SK-N-SH (cell line): ENCODE measurements at regions not wholly inside any gene's neighbourhood (a gene's known extent, or its start where the extent isn't known, plus 50 kb on each side); places are given as distances from the start of the nearest gene placed in this dataset.

Experiments used
- CTCF ChIA-PET: fragments of 300-600, 350-600 bp; formaldehyde crosslinking; extraction: SDS; loops from one replicate; lab custom pipeline; 2021; lab: Yijun Ruan, JAX
- POLR2A ChIA-PET: fragments of 350-600 bp; sonication (Branson Sonifier 250); formaldehyde crosslinking; extraction: SDS; loops from one replicate; lab custom pipeline; 2020; ENCODE audit warnings: antibody characterized with exemption, inconsistent platforms; lab: Yijun Ruan, JAX
- DNase-seq: peaks from one replicate; pipeline ENCODE4 v3.0.0; 2012
- H2AFZ ChIP-seq: fragments of 200-600 bp; sonication (generic); 2 replicates; pipeline ENCODE4 v1.8.1; 2016; ENCODE audit warnings: antibody characterized with exemption, mild to moderate bottlenecking, low read depth
- H3F3A ChIP-seq: fragments of 200-600 bp; sonication (generic); replicated peaks from 2 replicates; pipeline ENCODE3; 2016; ENCODE audit warnings: antibody characterized with exemption, mild to moderate bottlenecking; ENCODE audit not compliant: insufficient read depth
- H3K27ac ChIP-seq, 2 experiments: fragments of 200-500 bp in 1 of 2; fragments of 200-600 bp in 1 of 2; sonication (Bioruptor generic) in 1 of 2; sonication (generic), shearing (Covaris generic) in 1 of 2; 2 replicates each; pipeline versions ENCODE4 v1.5.1 to v1.6.1; 2014 to 2016; ENCODE audit warnings: low read depth in 2 of 2, inconsistent platforms in 1 of 2, low read length in 1 of 2, mild to moderate bottlenecking in 1 of 2, mixed read lengths in 1 of 2
- H3K27me3 ChIP-seq: fragments of 200-600 bp; sonication (generic), shearing (Covaris generic); 2 replicates; pipeline ENCODE4 v1.6.1; 2016; ENCODE audit warnings: mixed run types; ENCODE audit not compliant: insufficient read depth
- H3K36me3 ChIP-seq, 2 experiments: fragments of 200-500 bp in 1 of 2; fragments of 200-600 bp in 1 of 2; sonication (Bioruptor generic) in 1 of 2; sonication (generic) in 1 of 2; replicated peaks in 1 of 2; 2 replicates each; pipeline versions ENCODE3 to v1.5.1; 2014 to 2016; ENCODE audit warnings: low read length in 1 of 2, mild to moderate bottlenecking in 1 of 2; ENCODE audit not compliant: insufficient read depth in 2 of 2, control insufficient read depth in 1 of 2
- H3K4me1 ChIP-seq, 2 experiments: fragments of 200-500 bp in 1 of 2; fragments of 200-600 bp in 1 of 2; sonication (Bioruptor generic) in 1 of 2; sonication (generic), shearing (Covaris generic) in 1 of 2; 2 replicates each; pipeline versions ENCODE4 v1.5.1 to v1.6.1; 2014 to 2016; ENCODE audit warnings: low read depth in 1 of 2, low read length in 1 of 2, mixed run types in 1 of 2; ENCODE audit not compliant: insufficient read depth in 2 of 2, control insufficient read depth in 1 of 2
- H3K4me2 ChIP-seq: fragments of 200-600 bp; sonication (generic), shearing (Covaris generic); 2 replicates; pipeline ENCODE4 v1.6.1; 2017; ENCODE audit warnings: mixed run types
- H3K4me3 ChIP-seq, 2 experiments: fragments of 200-500 bp in 1 of 2; fragments of 200-600 bp in 1 of 2; sonication (Bioruptor generic) in 1 of 2; sonication (generic), shearing (Covaris generic) in 1 of 2; 2 replicates each; pipeline versions ENCODE4 v1.5.1 to v1.8.1; 2014 to 2016; ENCODE audit warnings: low read depth in 2 of 2, inconsistent platforms in 1 of 2, low read length in 1 of 2, mild to moderate bottlenecking in 1 of 2, mixed read lengths in 1 of 2, moderate library complexity in 1 of 2
- H3K79me2 ChIP-seq: fragments of 200-600 bp; sonication (generic); 2 replicates; pipeline ENCODE4 v1.8.1; 2017; ENCODE audit warnings: mild to moderate bottlenecking; ENCODE audit not compliant: insufficient read depth
- H3K9ac ChIP-seq: fragments of 200-600 bp; sonication (generic); 2 replicates; pipeline ENCODE4 v1.6.1; 2017; ENCODE audit warnings: mixed run types
- H3K9me2 ChIP-seq: fragments of 200-600 bp; sonication (generic); 2 replicates; pipeline ENCODE4 v1.6.1; 2017; ENCODE audit warnings: mixed run types
- H3K9me3 ChIP-seq: fragments of 200-600 bp; sonication (generic); 2 replicates; pipeline ENCODE4 v1.6.1; 2017; ENCODE audit warnings: mixed run types, mild to moderate bottlenecking, moderate library complexity
- H4K20me1 ChIP-seq: fragments of 200-600 bp; sonication (generic); 2 replicates; pipeline ENCODE4 v1.6.1; 2017; ENCODE audit warnings: mild to moderate bottlenecking, mixed run types; ENCODE audit not compliant: insufficient read depth
- CHD2 ChIP-seq: fragments of 150-350 bp; IDR thresholded peaks from 2 replicates; pipeline ENCODE4 v1.6.1; 2018; ENCODE audit warnings: low read length; ENCODE audit not compliant: partially characterized antibody
- CTCF ChIP-seq: fragments of 200-600 bp; sonication (generic); IDR thresholded peaks from 2 replicates; pipeline ENCODE4 v1.6.1; 2017; ENCODE audit warnings: antibody characterized with exemption, mild to moderate bottlenecking, moderate library complexity
- EP300 ChIP-seq, 2 experiments: IDR thresholded peaks; 2 replicates each; pipeline versions ENCODE4 v1.4.0 to v1.6.1; 2012; ENCODE audit warnings: borderline replicate concordance in 1 of 2, low read depth in 1 of 2, low read length in 1 of 2
- FOSL2 ChIP-seq: IDR thresholded peaks from 2 replicates; pipeline ENCODE4 v1.4.0; 2012; ENCODE audit warnings: low read depth, mild to moderate bottlenecking, moderate library complexity, borderline replicate concordance
- GATA2 ChIP-seq: sonication (generic); formaldehyde crosslinking; IDR thresholded peaks from 2 replicates; pipeline ENCODE4 v1.5.0; 2020; ENCODE audit warnings: mild to moderate bottlenecking, missing genetic modification reagents
- JUND ChIP-seq: IDR thresholded peaks from 2 replicates; pipeline ENCODE4 v1.4.0; 2012
- MAX ChIP-seq: IDR thresholded peaks from 2 replicates; pipeline ENCODE4 v1.4.0; 2012; ENCODE audit warnings: low read depth
- MEF2A ChIP-seq: IDR thresholded peaks from 2 replicates; pipeline ENCODE4 v1.4.0; 2012; ENCODE audit warnings: low read depth, borderline replicate concordance
- MXI1 ChIP-seq: IDR thresholded peaks from 2 replicates; pipeline ENCODE4 v1.6.1; 2012; ENCODE audit warnings: mild to moderate bottlenecking, low read depth, low read length, improper control_type of control experiment
- POLR2AphosphoS5 ChIP-seq: IDR thresholded peaks from 2 replicates; pipeline ENCODE4 v1.6.1; 2012; ENCODE audit warnings: low read depth, low read length
- RAD21 ChIP-seq: IDR thresholded peaks from 2 replicates; pipeline ENCODE4 v1.6.1; 2012; ENCODE audit warnings: mild to moderate bottlenecking, low read length
- RCOR1 ChIP-seq: fragments of 150-350 bp; IDR thresholded peaks from 2 replicates; pipeline ENCODE4 v1.6.1; 2017; ENCODE audit warnings: antibody characterized with exemption, low read length
- RFX5 ChIP-seq: IDR thresholded peaks from 2 replicates; pipeline ENCODE4 v1.6.1; 2012; ENCODE audit warnings: mild to moderate bottlenecking, improper control_type of control experiment, low read length
- RXRA ChIP-seq: IDR thresholded peaks from 2 replicates; pipeline ENCODE4 v1.4.0; 2012; ENCODE audit warnings: low read depth, mild to moderate bottlenecking, borderline replicate concordance
- SIN3A ChIP-seq: IDR thresholded peaks from 2 replicates; pipeline ENCODE4 v1.6.1; 2012; ENCODE audit warnings: low read depth, mild to moderate bottlenecking, low read length, moderate library complexity, borderline replicate concordance
- SMC3 ChIP-seq: IDR thresholded peaks from 2 replicates; pipeline ENCODE4 v1.6.1; 2012; ENCODE audit warnings: low read depth, low read length, improper control_type of control experiment
- TAF1 ChIP-seq: IDR thresholded peaks from 2 replicates; pipeline ENCODE4 v1.6.1; 2012; ENCODE audit warnings: low read depth, mild to moderate bottlenecking, low read length, moderate library complexity, borderline replicate concordance
- TEAD4 ChIP-seq: IDR thresholded peaks from 2 replicates; pipeline ENCODE4 v1.4.0; 2012; ENCODE audit warnings: mild to moderate bottlenecking, borderline replicate concordance; ENCODE audit not compliant: insufficient read depth
- USF2 ChIP-seq: fragments of 150-350 bp; IDR thresholded peaks from 2 replicates; pipeline ENCODE4 v1.6.1; 2017; ENCODE audit warnings: antibody characterized with exemption, low read length, low read depth, borderline replicate concordance
- ZBTB33 ChIP-seq: IDR thresholded peaks from 2 replicates; pipeline ENCODE4 v1.4.0; 2012; ENCODE audit warnings: low read depth, borderline replicate concordance
- WGBS: methylation state at CpG from one replicate; pipeline ENCODE4 v1.1.6; 2017; ENCODE audit warnings: low lambda C conversion rate; 5-methylcytosine and 5-hydroxymethylcytosine counted together

- H2AFZ ChIP-seq: no peak overlapping the region
- no peak overlapping the region for H3K4me3 ChIP-seq
- no peaks in the 10 kb centered on the region for H3F3A ChIP-seq
- POLR2A ChIA-PET: no interaction called here
- no peak overlapping the region for H3K4me2 ChIP-seq
- no peaks in the 10 kb centered on the region for H3K4me1 ChIP-seq
- no peaks in the 10 kb centered on the region for H3K9me3 ChIP-seq
- WGBS: 74% methylated on average over 4 of the region's 4 CpGs
- no peak overlapping the region for H3K9ac ChIP-seq
- no peak for DNase-seq
- H3K9me2 ChIP-seq: no peaks in the 10 kb centered on the region
- no peaks in the 10 kb centered on the region for H4K20me1 ChIP-seq
- no peaks in the 10 kb centered on the region for H3K36me3 ChIP-seq
- no peaks in the 10 kb centered on the region for H3K27me3 ChIP-seq
- no peaks in the 10 kb centered on the region for H3K79me2 ChIP-seq
- TF ChIP-seq ZBTB33 (no peak), USF2 (no peak), RXRA (no peak), FOSL2 (no peak), MEF2A (no peak), TAF1 (no peak), EP300 (IDR thresholded peaks at IDR 0.05; ENCODE audit: borderline replicate concordance in 1 of 2, low read depth in 1 of 2, low read length in 1 of 2) (no peak), GATA2 (CRISPR knock-in tag) (no peak), RCOR1 (no peak), POLR2AphosphoS5 (no peak), CTCF (no peak), SMC3 (no peak), RAD21 (no peak), RFX5 (no peak), MAX (no peak), TEAD4 (no peak), CHD2 (no peak), MXI1 (no peak), JUND (no peak), SIN3A (no peak)
- TF ChIP-seq, all 33 proteins: peak for 0
- CTCF ChIA-PET: no interaction called here
- H3K27ac ChIP-seq: no peak overlapping the region
Measured at GRCh38 chr3:147919496-147919895, 510.3 kb downstream of the ZIC1 start.
